Transverse colon (tissue), 4 donors: ENCODE measurements at regions not wholly inside any gene's neighbourhood (a gene's known extent, or its start where the extent isn't known, plus 50 kb on each side); places are given as distances from the start of the nearest gene placed in this dataset.

Experiments
- DNase-seq: peaks from one replicate; pipeline ENCODE4 v3.0.0-alpha.2; 2019
- H3K27ac ChIP-seq, 4 donors: fragments of 200-600 bp; sonication (generic); 2 replicates each; pipeline ENCODE4 v1.5.1; 2016 to 2018; ENCODE audit warnings: inconsistent platforms in 4 of 4
- H3K27me3 ChIP-seq: fragments of 200-600 bp; sonication (generic); 2 replicates; pipeline ENCODE4 v1.5.1; 2017; ENCODE audit warnings: inconsistent platforms
- H3K36me3 ChIP-seq, 4 donors: fragments of 200-600 bp; sonication (generic); 2 replicates each; pipeline ENCODE4 v1.5.1; 2017 to 2019; ENCODE audit warnings: inconsistent platforms in 4 of 4
- H3K4me1 ChIP-seq, 4 donors: fragments of 200-600 bp; sonication (generic); 2 replicates each; pipeline ENCODE4 v1.5.1; 2017 to 2020; ENCODE audit warnings: inconsistent platforms in 4 of 4
- H3K4me3 ChIP-seq, 4 donors: fragments of 200-600 bp; sonication (generic); 1 replicate in 1 of 4; 2 replicates in 3 of 4; pipeline versions ENCODE4 v1.5.1 to v1.6.1; 2017 to 2019; ENCODE audit warnings: inconsistent platforms in 4 of 4
- H3K9me3 ChIP-seq, 2 donors: fragments of 200-600 bp; sonication (generic); 2 replicates each; pipeline ENCODE4 v1.5.1; 2017 to 2019; ENCODE audit warnings: inconsistent platforms in 2 of 2
- CTCF ChIP-seq, 5 experiments: fragments of 200-600 bp in 3 of 5; fragments of 450-650 bp in 2 of 5; sonication (generic) in 3 of 5; IDR thresholded peaks; 1 replicate in 2 of 5; 2 replicates in 3 of 5; pipeline ENCODE4 v1.5.1; 2016 to 2017; ENCODE audit warnings: antibody characterized with exemption in 5 of 5, inconsistent platforms in 3 of 5, mild to moderate bottlenecking in 2 of 5, moderate library complexity in 1 of 5
- EP300 ChIP-seq: sonication (generic); formaldehyde crosslinking; IDR thresholded peaks from one replicate; pipeline ENCODE4 v1.6.1; 2017; ENCODE audit warnings: antibody characterized with exemption, low read depth
- POLR2A ChIP-seq: fragments of 450-650 bp; IDR thresholded peaks from one replicate; pipeline ENCODE4 v1.6.1; 2016; ENCODE audit warnings: antibody characterized with exemption, mild to moderate bottlenecking, moderate library complexity
- POLR2AphosphoS5 ChIP-seq, 3 donors: sonication (generic); formaldehyde crosslinking; IDR thresholded peaks; one replicate each; pipeline ENCODE4 v1.6.1; 2016; ENCODE audit warnings: antibody characterized with exemption in 3 of 3
- WGBS, 2 donors: methylation state at CpG; one replicate each; pipeline ENCODE4 v1.1.5; 2018; ENCODE audit warnings: low coverage in 1 of 2; 5-methylcytosine and 5-hydroxymethylcytosine counted together
- in situ Hi-C, 4 donors: fragments of 200-750 bp; cut with MboI; loops; one replicate each; pipeline versions ENCODE4 v1.15.0 to v1.15.1; 2017; ENCODE audit warnings: low sequenced_read_pairs in 3 of 4, low pct_ligation_motif_present in 1 of 4, low pct_unique_long_range_greater_than_20kb in 1 of 4
- intact Hi-C: fragments of 100-400 bp; cut with DNase I; formaldehyde crosslinking; loops from one replicate; pipeline ENCODE4 v1.15.1; 2023; ENCODE audit warnings: low total_unique reads

GRCh38 chr6:100132005-100132404 lies 138.0 kb upstream of the MCHR2 start:
- no peak for DNase-seq
- intact Hi-C loops (no loop called here), in situ Hi-C loops (no loop called here)
- H3K36me3 ChIP-seq, result no peaks in the 10 kb centered on the region
- no peak overlapping the region for H3K27ac ChIP-seq
- no peak overlapping the region for H3K4me3 ChIP-seq
- no peaks in the 10 kb centered on the region for H3K27me3 ChIP-seq
- H3K4me1 ChIP-seq, result no peaks in the 10 kb centered on the region
- no peak for TF ChIP-seq EP300
- TF ChIP-seq POLR2A, result no peak
- no peak for TF ChIP-seq CTCF (IDR thresholded peaks at IDR 0.05)
- TF ChIP-seq POLR2AphosphoS5 (IDR thresholded peaks at IDR 0.05), result no peak
- H3K9me3 ChIP-seq, result no peaks in the 10 kb centered on the region

- DNase-seq, result no peak
Measured at GRCh38 chr6:100130630-100131029, 136.6 kb upstream of the MCHR2 start.

GRCh38 chr6:100126790-100127484 lies 132.9 kb upstream of the MCHR2 start:
- Histone ChIP-seq H3K4me3 (no peak overlapping the region), H3K27ac (no peak overlapping the region), H3K9me3 (no peaks in the 10 kb centered on the region), H3K36me3 (no peaks in the 10 kb centered on the region), H3K4me1 (no peaks in the 10 kb centered on the region), H3K27me3 (no peaks in the 10 kb centered on the region)
- intact Hi-C loops (loop anchor here (1.0 kb wide), 1 partner anchor 23 kb away; no protein-coding TSS in a partner anchor), in situ Hi-C loops (loop anchor here in 1 of 4 donors (10.0 kb wide), 1 partner anchor 348 kb away; no protein-coding TSS in a partner anchor)
- no peak for DNase-seq
- 56 to 60% methylated on average over 2 to 6 of the region's 6 CpGs for WGBS, 2 donors
- TF ChIP-seq POLR2A (no peak), EP300 (no peak), CTCF (IDR thresholded peaks at IDR 0.05) (no peak), POLR2AphosphoS5 (IDR thresholded peaks at IDR 0.05) (no peak)

More at GRCh38 chr6:100130630-100131029, 136.6 kb upstream of the MCHR2 start:
- in situ Hi-C loops, result no loop called here
- intact Hi-C loops, result no loop called here
- TF ChIP-seq EP300 (no peak), POLR2A (no peak), POLR2AphosphoS5 (IDR thresholded peaks at IDR 0.05) (no peak), CTCF (IDR thresholded peaks at IDR 0.05) (no peak)
- WGBS, 2 donors, result 85 to 100% methylated on average over 1 of the region's 1 CpG
- no peak overlapping the region for H3K4me3 ChIP-seq
- H3K27me3 ChIP-seq, result no peaks in the 10 kb centered on the region
- H3K36me3 ChIP-seq, result no peaks in the 10 kb centered on the region
- no peaks in the 10 kb centered on the region for H3K4me1 ChIP-seq
- no peak overlapping the region for H3K27ac ChIP-seq
- H3K9me3 ChIP-seq, result no peaks in the 10 kb centered on the region

GRCh38 chr6:100121854-100122609 lies 128.0 kb upstream of the MCHR2 start:
- 75 to 81% methylated on average over 2 of the region's 2 CpGs for WGBS, 2 donors
- Histone ChIP-seq H3K27me3 (no peaks in the 10 kb centered on the region), H3K4me1 (no peaks in the 10 kb centered on the region), H3K36me3 (no peaks in the 10 kb centered on the region), H3K9me3 (no peaks in the 10 kb centered on the region), H3K27ac (no peak overlapping the region), H3K4me3 (no peak overlapping the region)
- in situ Hi-C loops, result loop anchor here in 3 of 4 donors (10.0 to 25.0 kb wide), 2 partner anchors 353 to 540 kb away; no protein-coding TSS in a partner anchor
- DNase-seq, result no peak
- TF ChIP-seq POLR2AphosphoS5 (IDR thresholded peaks at IDR 0.05) (no peak), POLR2A (no peak), EP300 (no peak), CTCF (IDR thresholded peaks at IDR 0.05) (no peak)
- intact Hi-C loops, result no loop called here
